H1 (cell line): ENCODE measurements at regions not wholly inside any gene's neighbourhood (a gene's known extent, or its start where the extent isn't known, plus 50 kb on each side); places are given as distances from the start of the nearest gene placed in this dataset.

Source experiments
- CTCF ChIA-PET: fragments of 300-600 bp; sonication (Branson Sonifier 250); formaldehyde crosslinking; loops from one replicate; lab custom pipeline; 2021; ENCODE audit not compliant: partially characterized antibody; lab: Charles Lee
- POLR2A ChIA-PET: fragments of 300-600 bp; sonication (Branson Sonifier 250); formaldehyde crosslinking; loops from one replicate; lab custom pipeline; 2021; ENCODE audit warnings: inconsistent platforms; ENCODE audit not compliant: partially characterized antibody; lab: Charles Lee
- DNase-seq, 2 experiments: peaks; one replicate each; pipeline versions ENCODE4 v3.0.0 to v3.0.0-alpha.2; 2010 to 2022; ENCODE audit warnings: low spot score in 2 of 2, low read depth in 1 of 2, mixed read lengths in 1 of 2
- FAIRE-seq: peaks from 2 replicates; lab custom pipeline; 2011; peaks lifted over from hg19 to GRCh38; lab: Jason Lieb, UNC
- H2AFZ ChIP-seq: 2 replicates; pipeline ENCODE4 v1.8.1; 2012; ENCODE audit warnings: low read length, inconsistent platforms
- H2AK5ac ChIP-seq: 2 replicates; pipeline ENCODE4 v1.6.1; 2013; ENCODE audit warnings: low read depth, low read length
- H2BK120ac ChIP-seq: replicated peaks from 2 replicates; pipeline ENCODE3; 2013; ENCODE audit warnings: low read depth, low read length, inconsistent platforms
- H2BK12ac ChIP-seq: 2 replicates; pipeline ENCODE4 v1.6.1; 2013; ENCODE audit warnings: low read depth, low read length
- H2BK15ac ChIP-seq: 2 replicates; pipeline ENCODE4 v1.6.1; 2013; ENCODE audit warnings: low read length
- H2BK20ac ChIP-seq: 2 replicates; pipeline ENCODE4 v1.6.1; 2013; ENCODE audit warnings: low read length
- H2BK5ac ChIP-seq: 2 replicates; pipeline ENCODE4 v1.6.1; 2013; ENCODE audit warnings: low read depth, low read length
- H3K14ac ChIP-seq: 2 replicates; pipeline ENCODE4 v1.6.1; 2013; ENCODE audit warnings: inconsistent platforms; ENCODE audit not compliant: insufficient read length
- H3K18ac ChIP-seq: 2 replicates; pipeline ENCODE4 v1.6.1; 2013; ENCODE audit warnings: low read length; ENCODE audit errors: extremely low read depth
- H3K23ac ChIP-seq: 2 replicates; pipeline ENCODE4 v1.6.1; 2013; ENCODE audit warnings: inconsistent platforms; ENCODE audit not compliant: insufficient read length
- H3K23me2 ChIP-seq: 2 replicates; pipeline ENCODE4 v1.6.1; 2013; ENCODE audit warnings: low read depth, low read length
- H3K27ac ChIP-seq: 2 replicates; pipeline ENCODE4 v1.6.1; 2011; ENCODE audit warnings: low read depth, low read length, inconsistent platforms
- H3K27me3 ChIP-seq, 4 experiments: replicated peaks in 1 of 4; 1 replicate in 1 of 4; 2 replicates in 3 of 4; pipeline versions ENCODE4 v1.6.1 to v1.8.1; 2011 to 2013; ENCODE audit warnings: low read length in 3 of 4, mild to moderate bottlenecking in 3 of 4, inconsistent platforms in 2 of 4, mixed read lengths in 2 of 4, moderate library complexity in 1 of 4; ENCODE audit not compliant: control insufficient read depth in 3 of 4, insufficient read depth in 3 of 4; ENCODE audit errors: extremely low read depth in 1 of 4
- H3K36me3 ChIP-seq, 4 experiments: 2 replicates each; pipeline versions ENCODE4 v1.6.1 to v1.8.1; 2011 to 2013; ENCODE audit warnings: mild to moderate bottlenecking in 4 of 4, low read length in 3 of 4, moderate library complexity in 2 of 4, control low read depth in 1 of 4, inconsistent platforms in 1 of 4; ENCODE audit not compliant: insufficient read depth in 4 of 4, control insufficient read depth in 2 of 4
- H3K4ac ChIP-seq: replicated peaks from 2 replicates; pipeline ENCODE3; 2013; ENCODE audit warnings: low read length, low read depth, mixed read lengths, inconsistent platforms; ENCODE audit not compliant: insufficient read length
- H3K4me1 ChIP-seq, 4 experiments: replicated peaks in 1 of 4; 1 replicate in 1 of 4; 2 replicates in 3 of 4; pipeline versions ENCODE4 v1.6.1 to v1.8.1; 2011 to 2013; ENCODE audit warnings: low read length in 3 of 4, inconsistent platforms in 2 of 4, mixed read lengths in 1 of 4; ENCODE audit not compliant: insufficient read depth in 4 of 4, control insufficient read depth in 3 of 4
- H3K4me2 ChIP-seq, 2 experiments: 2 replicates each; pipeline versions ENCODE4 v1.6.1 to v1.8.1; 2011 to 2013; ENCODE audit warnings: low read depth in 2 of 2, low read length in 2 of 2, control low read depth in 1 of 2, inconsistent platforms in 1 of 2, mild to moderate bottlenecking in 1 of 2; ENCODE audit not compliant: insufficient read depth in 1 of 2
- H3K4me3 ChIP-seq, 4 experiments: fragments of 200-600, 300-600 bp in 1 of 4; sonication (generic), shearing (Covaris generic), sonication (Bioruptor Twin) in 1 of 4; 2 replicates each; pipeline versions ENCODE4 v1.5.1 to v1.8.1; 2011 to 2016; ENCODE audit warnings: low read length in 4 of 4, low read depth in 3 of 4, control low read depth in 2 of 4, inconsistent platforms in 2 of 4, mild to moderate bottlenecking in 2 of 4, mixed read lengths in 1 of 4, moderate library complexity in 1 of 4; ENCODE audit not compliant: insufficient read depth in 2 of 4; ENCODE audit errors: extremely low read depth in 1 of 4
- H3K56ac ChIP-seq: replicated peaks from 2 replicates; pipeline ENCODE3; 2013; ENCODE audit warnings: low read depth, mild to moderate bottlenecking, mixed read lengths, low read length, inconsistent platforms; ENCODE audit not compliant: insufficient read length
- H3K79me1 ChIP-seq: 2 replicates; pipeline ENCODE4 v1.6.1; 2013; ENCODE audit warnings: low read depth, low read length, control low read depth
- H3K79me2 ChIP-seq, 2 experiments: 2 replicates each; pipeline versions ENCODE4 v1.6.1 to v1.8.1; 2012 to 2013; ENCODE audit warnings: low read length in 2 of 2, mild to moderate bottlenecking in 2 of 2, inconsistent platforms in 1 of 2; ENCODE audit not compliant: insufficient read depth in 2 of 2, control insufficient read depth in 1 of 2
- H3K9ac ChIP-seq, 4 experiments: replicated peaks in 1 of 4; 1 replicate in 1 of 4; 2 replicates in 3 of 4; pipeline versions ENCODE4 v1.6.1 to v1.8.1; 2011 to 2013; ENCODE audit warnings: low read depth in 3 of 4, low read length in 3 of 4, control low read depth in 2 of 4, mild to moderate bottlenecking in 2 of 4, moderate library complexity in 2 of 4, inconsistent platforms in 1 of 4; ENCODE audit errors: extremely low read depth in 1 of 4
- H3K9me3 ChIP-seq, 2 experiments: 2 replicates each; pipeline versions ENCODE4 v1.6.1 to v1.8.1; 2012 to 2013; ENCODE audit warnings: mild to moderate bottlenecking in 2 of 2, moderate library complexity in 2 of 2, control low read depth in 1 of 2, inconsistent platforms in 1 of 2, low read depth in 1 of 2, low read length in 1 of 2, mixed read lengths in 1 of 2; ENCODE audit not compliant: insufficient read depth in 2 of 2
- H4K20me1 ChIP-seq, 2 experiments: replicated peaks in 1 of 2; 2 replicates each; pipeline versions ENCODE3 to v1.8.1; 2011 to 2013; ENCODE audit warnings: inconsistent platforms in 2 of 2, low read length in 2 of 2, mild to moderate bottlenecking in 1 of 2; ENCODE audit not compliant: insufficient read depth in 2 of 2, control insufficient read depth in 1 of 2
- H4K5ac ChIP-seq: 2 replicates; pipeline ENCODE4 v1.6.1; 2013; ENCODE audit warnings: low read length, low read depth, mixed read lengths, inconsistent platforms; ENCODE audit not compliant: insufficient read length
- H4K8ac ChIP-seq: 2 replicates; pipeline ENCODE4 v1.8.0; 2013; ENCODE audit warnings: mild to moderate bottlenecking, moderate library complexity, low read length, inconsistent platforms; ENCODE audit not compliant: insufficient read depth; ENCODE audit errors: extremely low read depth
- H4K91ac ChIP-seq: replicated peaks from 2 replicates; pipeline ENCODE3; 2013; ENCODE audit warnings: low read length, mixed read lengths, inconsistent platforms; ENCODE audit not compliant: insufficient read length
- ATF3 ChIP-seq: IDR thresholded peaks from 2 replicates; pipeline ENCODE4 v1.6.1; 2011; ENCODE audit warnings: low read depth, mild to moderate bottlenecking, low read length; ENCODE audit not compliant: insufficient read depth
- HDAC2 ChIP-seq, 2 experiments: fragments of 300-600 bp in 1 of 2; sonication (generic) in 1 of 2; IDR thresholded peaks; 2 replicates each; pipeline ENCODE4 v1.6.1; 2011 to 2012; ENCODE audit warnings: low read depth in 2 of 2, low read length in 2 of 2, mild to moderate bottlenecking in 2 of 2, moderate library complexity in 2 of 2, borderline replicate concordance in 1 of 2, inconsistent platforms in 1 of 2
- WGBS, 2 experiments: shearing (Covaris generic) in 1 of 2; methylation state at CpG; one replicate each; pipeline versions ENCODE4 v1.1.6 to v1.1.7; 2013 to 2015; ENCODE audit warnings: low lambda C conversion rate in 2 of 2, mixed read lengths in 2 of 2, inconsistent platforms in 1 of 2, low coverage in 1 of 2, missing lambda C conversion rate in 1 of 2; ENCODE audit not compliant: insufficient replicate concordance in 2 of 2, insufficient coverage in 1 of 2, insufficient read length in 1 of 2; ENCODE audit errors: extremely low coverage in 1 of 2, missing lambda C conversion rate in 1 of 2; 5-methylcytosine and 5-hydroxymethylcytosine counted together
- TF ChIP-seq, protein P1 (sequence below), 3 experiments: IDR thresholded peaks; 1 replicate in 2 of 3; 2 replicates in 1 of 3; pipeline versions ENCODE4 v1.5.1 to v1.6.1; 2011; ENCODE audit warnings: low read length in 3 of 3, mild to moderate bottlenecking in 3 of 3, inconsistent platforms in 2 of 3, low read depth in 1 of 3, moderate library complexity in 1 of 3; ENCODE audit not compliant: insufficient read depth in 1 of 3; ENCODE audit errors: control extremely low read depth in 1 of 3

DNA sequence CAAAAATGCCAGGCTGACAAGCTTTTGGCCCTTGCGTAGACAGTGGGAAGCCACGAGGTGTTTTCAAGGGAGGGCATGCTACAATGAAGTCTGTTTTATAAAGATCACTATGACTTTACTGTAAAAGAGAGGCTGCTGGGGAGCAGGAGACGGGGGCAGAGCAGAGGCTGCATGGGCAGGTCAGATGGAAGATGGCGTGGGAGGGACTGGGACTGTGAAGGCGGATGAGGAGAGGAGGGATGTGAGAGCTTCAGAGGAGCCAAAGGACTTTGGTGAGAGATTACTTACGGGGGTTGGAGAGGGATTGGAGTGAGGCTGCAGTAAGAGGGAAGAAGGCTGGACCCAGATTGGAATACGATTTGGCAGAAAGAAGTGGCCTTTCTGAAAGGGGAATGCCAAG, 86.6 kb upstream of the PCBD1 start:
- no peaks in the 10 kb centered on the region; a peak in 1 of 7 replicates for H3K27me3 ChIP-seq
- TF ChIP-seq ATF3 (no peak), HDAC2 (IDR thresholded peaks at IDR 0.05; ENCODE audit: borderline replicate concordance in 1 of 2, low read depth in 2 of 2, low read length in 2 of 2) (no peak)
- TF ChIP-seq, protein P1, sequence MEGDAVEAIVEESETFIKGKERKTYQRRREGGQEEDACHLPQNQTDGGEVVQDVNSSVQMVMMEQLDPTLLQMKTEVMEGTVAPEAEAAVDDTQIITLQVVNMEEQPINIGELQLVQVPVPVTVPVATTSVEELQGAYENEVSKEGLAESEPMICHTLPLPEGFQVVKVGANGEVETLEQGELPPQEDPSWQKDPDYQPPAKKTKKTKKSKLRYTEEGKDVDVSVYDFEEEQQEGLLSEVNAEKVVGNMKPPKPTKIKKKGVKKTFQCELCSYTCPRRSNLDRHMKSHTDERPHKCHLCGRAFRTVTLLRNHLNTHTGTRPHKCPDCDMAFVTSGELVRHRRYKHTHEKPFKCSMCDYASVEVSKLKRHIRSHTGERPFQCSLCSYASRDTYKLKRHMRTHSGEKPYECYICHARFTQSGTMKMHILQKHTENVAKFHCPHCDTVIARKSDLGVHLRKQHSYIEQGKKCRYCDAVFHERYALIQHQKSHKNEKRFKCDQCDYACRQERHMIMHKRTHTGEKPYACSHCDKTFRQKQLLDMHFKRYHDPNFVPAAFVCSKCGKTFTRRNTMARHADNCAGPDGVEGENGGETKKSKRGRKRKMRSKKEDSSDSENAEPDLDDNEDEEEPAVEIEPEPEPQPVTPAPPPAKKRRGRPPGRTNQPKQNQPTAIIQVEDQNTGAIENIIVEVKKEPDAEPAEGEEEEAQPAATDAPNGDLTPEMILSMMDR (IDR thresholded peaks at IDR 0.05; ENCODE audit: control extremely low read depth in 1 of 3, insufficient read depth in 1 of 3, low read depth in 1 of 3, low read length in 3 of 3) = no peak
- no peak overlapping the region for H2BK15ac ChIP-seq
- H3K79me1 ChIP-seq = no peaks in the 10 kb centered on the region
- H3K14ac ChIP-seq = no peak overlapping the region
- no peak overlapping the region for H3K23ac ChIP-seq
- no peak overlapping the region for H3K27ac ChIP-seq
- no peak overlapping the region for H2AK5ac ChIP-seq
- DNase-seq = no peak
- ChIA-PET POLR2A (interaction anchor here (1.4 kb wide), 1 partner anchor 14 kb away, joined by 3 read pairs; no protein-coding TSS in a partner anchor), CTCF (interaction anchor here (0.8 to 1.5 kb wide), 5 partner anchors 11 to 340 kb away, joined by 3 to 5 read pairs (median 3); no protein-coding TSS in a partner anchor)
- 84% methylated on average over 7 of the region's 7 CpGs; no CpG with 5 or more reads in 1 of the 2 experiments for WGBS, 2 experiments
- H3K4me3 ChIP-seq = no peak overlapping the region
- no peaks in the 10 kb centered on the region for H3K79me2 ChIP-seq
- no peak overlapping the region for H4K8ac ChIP-seq
- H2BK120ac ChIP-seq = no peak overlapping the region
- H4K5ac ChIP-seq = no peak overlapping the region
- no peak overlapping the region for H2BK20ac ChIP-seq
- H3K4me1 ChIP-seq = peaks cover 0 to 4% (median 2%) of the 10 kb centered on the region in 4 experiments; a peak in 4 of 7 replicates
- no peak overlapping the region for H4K91ac ChIP-seq
- no peaks in the 10 kb centered on the region for H4K20me1 ChIP-seq
- no peaks in the 10 kb centered on the region for H3K23me2 ChIP-seq
- FAIRE-seq = no peak
- no peak overlapping the region for H2BK12ac ChIP-seq
- H3K56ac ChIP-seq = no peak overlapping the region
- no peak overlapping the region for H3K4ac ChIP-seq
- peaks cover 0 to 6% of the 10 kb centered on the region in 2 experiments; a peak in 2 of 4 replicates for H3K9me3 ChIP-seq
- H3K18ac ChIP-seq = no peak overlapping the region
- H3K4me2 ChIP-seq = no peak overlapping the region
- no peak overlapping the region for H2AFZ ChIP-seq
- H3K36me3 ChIP-seq = no peaks in the 10 kb centered on the region
- no peak overlapping the region for H2BK5ac ChIP-seq
- H3K9ac ChIP-seq = no peak overlapping the region
